Heart left ventricle (tissue), 16 donors: ENCODE measurements at regions not wholly inside any gene's neighbourhood (a gene's known extent, or its start where the extent isn't known, plus 50 kb on each side); places are given as distances from the start of the nearest gene placed in this dataset.

Source experiments
- ATAC-seq, 4 donors: fragments of 200-7000 bp; cut with Tn5 transposase; one replicate each; pipeline ENCODE4 v1.9.1; 2020 to 2022; ENCODE audit warnings: moderate library complexity in 4 of 4, mild to moderate bottlenecking in 3 of 4, moderate number of reproducible peaks in 1 of 4
- DNase-seq, 5 donors: peaks; one replicate each; pipeline ENCODE4 v3.0.0-alpha.2; 2020
- H3K27ac ChIP-seq, 12 donors: fragments of 200-600 bp; sonication (generic) in 4 of 12; one replicate each; pipeline versions ENCODE4 v1.5.0 to v1.8.0; 2016 to 2022; ENCODE audit warnings: mild to moderate bottlenecking in 2 of 12
- H3K27me3 ChIP-seq, 9 donors: fragments of 200-600 bp; sonication (generic) in 2 of 9; one replicate each; pipeline versions ENCODE4 v1.5.1 to v1.8.0; 2016 to 2022; ENCODE audit warnings: mild to moderate bottlenecking in 3 of 9
- H3K36me3 ChIP-seq, 9 donors: fragments of 200-600 bp; sonication (generic) in 2 of 9; one replicate each; pipeline versions ENCODE4 v1.5.0 to v1.8.0; 2018 to 2022; ENCODE audit warnings: mild to moderate bottlenecking in 2 of 9
- H3K4me1 ChIP-seq, 12 donors: fragments of 200-600 bp; sonication (generic) in 4 of 12; one replicate each; pipeline versions ENCODE4 v1.5.0 to v1.8.0; 2016 to 2022; ENCODE audit warnings: mild to moderate bottlenecking in 3 of 12
- H3K4me3 ChIP-seq, 12 donors: fragments of 200-600 bp; sonication (generic) in 4 of 12; one replicate each; pipeline versions ENCODE4 v1.5.0 to v1.8.0; 2017 to 2022; ENCODE audit warnings: mild to moderate bottlenecking in 9 of 12, moderate library complexity in 4 of 12
- H3K9me3 ChIP-seq, 12 donors: fragments of 200-600 bp; sonication (generic) in 4 of 12; one replicate each; pipeline versions ENCODE4 v1.5.0 to v1.8.0; 2016 to 2022; ENCODE audit warnings: mild to moderate bottlenecking in 1 of 12
- POLR2A ChIP-seq, 2 donors: fragments of 450-650 bp; IDR thresholded peaks; one replicate each; pipeline ENCODE4 v1.6.1; 2017; ENCODE audit warnings: antibody characterized with exemption in 2 of 2, mild to moderate bottlenecking in 2 of 2, moderate library complexity in 2 of 2
- WGBS, 4 donors: extraction: QIAGEN DNeasy Blood & Tissue Kit in 2 of 4; methylation state at CpG; one replicate each; pipeline versions ENCODE4 v1.1.5 to v1.1.7; 2013 to 2018; 5-methylcytosine and 5-hydroxymethylcytosine counted together
- intact Hi-C, 10 donors: fragments of 100-400 bp; cut with DNase I; formaldehyde crosslinking; loops; one replicate each; pipeline versions ENCODE4 v1.11.1 to v1.14.2; 2022
- TF ChIP-seq, protein P1 (sequence below), 12 donors: fragments of 200-600 bp; sonication (generic) in 4 of 12; IDR thresholded peaks; one replicate each; pipeline versions ENCODE4 v1.5.0 to v1.8.0; 2018 to 2022; ENCODE audit warnings: antibody characterized with exemption in 12 of 12, mild to moderate bottlenecking in 5 of 12
- donor health status: ischemic (EF 13 %, LVEDD 7.1; RV severe dilation, severe dysfunction).
- donor health status: healthy with polysubstance abuse.
- donor health status: DM: no; HTN: yes; CAD: no.
- donor health status: DM: no; HTN: no; CAD: no.
- donor health status: ischemic (EF 25% LVEDD 6.9; RV normal size, moderate dysfunction).
- donor health status: ischemic (EF 25% LVEDD 5.7; RV mildly dilated, moderate dysfunction).
- donor health status: healthy.
- donor health status: DM: yes; HTN: yes; CAD: no.
- donor health status: ischemic (EF 35%, LVEDD 5.7; RV mildly dilated, moderate dysfunction).
- donor health status: nonischemic (EF 11% LVEDD 7.7; RV severe dilation, severe dysfunction).
- donor health status: DM: yes; HTN: yes; CAD: no.
- donor health status: PGD.
- donor health status: ischemic (EF 29% LVEDD 5.4; RV normal size, mild dysfunction).
- donor health status: nonischemic (EF 23%, LVEDD 6.1; RV moderate dilation, normal function).

DNA sequence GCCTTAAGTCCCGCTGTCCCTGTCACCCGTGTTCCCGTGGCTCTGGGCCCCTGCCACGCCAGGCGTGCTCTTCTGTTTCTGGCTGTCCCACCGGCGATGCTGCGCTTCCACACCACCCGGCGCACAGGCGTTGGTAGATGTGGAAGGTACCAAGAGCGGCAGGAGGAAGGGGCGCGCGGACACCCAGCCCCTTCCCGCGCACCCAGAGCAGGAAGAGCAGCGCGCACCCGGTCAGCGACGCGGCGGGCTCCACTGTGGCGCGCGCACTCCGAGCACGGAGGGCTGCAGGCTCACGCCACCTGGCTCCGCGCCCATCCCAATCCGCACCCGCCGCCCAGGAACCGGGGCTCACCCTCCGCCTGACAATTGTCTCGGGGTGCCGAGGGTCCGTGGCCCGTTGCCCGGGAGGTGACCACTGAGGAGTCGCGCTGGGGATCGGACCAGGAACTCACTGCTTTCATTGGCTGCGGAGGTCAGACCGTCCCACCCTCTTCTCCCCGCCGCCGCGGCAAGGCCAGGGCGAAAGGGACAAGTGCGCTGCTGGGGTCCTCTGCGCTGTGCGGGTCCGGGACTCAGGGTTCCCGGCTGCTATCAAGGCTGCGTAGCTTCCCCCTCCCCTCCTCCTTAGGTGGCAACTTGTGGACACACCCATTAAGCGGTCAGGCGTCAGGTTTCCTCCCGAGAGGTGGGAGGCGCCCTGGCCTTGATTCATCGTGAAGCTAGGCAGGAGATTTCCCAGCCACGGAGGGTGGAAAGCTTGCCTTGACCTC, 121.6 kb upstream of the ZNF92 start:
- Histone ChIP-seq H3K27ac (peak overlapping the region in 4 of 12 donors; percentile 11 to 46 (median 33)), H3K4me1 (peaks cover 0 to 3% (median 0%) of the 10 kb centered on the region in 12 donors), H3K36me3 (no peaks in the 10 kb centered on the region), H3K4me3 (peak overlapping the region; percentile 54 to 97 (median 72)), H3K9me3 (no peaks in the 10 kb centered on the region), H3K27me3 (peaks cover 0 to 11% (median 0%) of the 10 kb centered on the region in 9 donors)
- ATAC-seq (peak; percentile 37 to 95 (median 90)), DNase-seq (peak; percentile 29 to 68 (median 54))
- TF ChIP-seq POLR2A (IDR thresholded peaks at IDR 0.05) = no peak
- TF ChIP-seq, protein P1, sequence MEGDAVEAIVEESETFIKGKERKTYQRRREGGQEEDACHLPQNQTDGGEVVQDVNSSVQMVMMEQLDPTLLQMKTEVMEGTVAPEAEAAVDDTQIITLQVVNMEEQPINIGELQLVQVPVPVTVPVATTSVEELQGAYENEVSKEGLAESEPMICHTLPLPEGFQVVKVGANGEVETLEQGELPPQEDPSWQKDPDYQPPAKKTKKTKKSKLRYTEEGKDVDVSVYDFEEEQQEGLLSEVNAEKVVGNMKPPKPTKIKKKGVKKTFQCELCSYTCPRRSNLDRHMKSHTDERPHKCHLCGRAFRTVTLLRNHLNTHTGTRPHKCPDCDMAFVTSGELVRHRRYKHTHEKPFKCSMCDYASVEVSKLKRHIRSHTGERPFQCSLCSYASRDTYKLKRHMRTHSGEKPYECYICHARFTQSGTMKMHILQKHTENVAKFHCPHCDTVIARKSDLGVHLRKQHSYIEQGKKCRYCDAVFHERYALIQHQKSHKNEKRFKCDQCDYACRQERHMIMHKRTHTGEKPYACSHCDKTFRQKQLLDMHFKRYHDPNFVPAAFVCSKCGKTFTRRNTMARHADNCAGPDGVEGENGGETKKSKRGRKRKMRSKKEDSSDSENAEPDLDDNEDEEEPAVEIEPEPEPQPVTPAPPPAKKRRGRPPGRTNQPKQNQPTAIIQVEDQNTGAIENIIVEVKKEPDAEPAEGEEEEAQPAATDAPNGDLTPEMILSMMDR (IDR thresholded peaks at IDR 0.05) = no peak
- 0 to 2% (median 1%) methylated on average over 22 to 64 of the region's 64 CpGs for WGBS, 4 donors
- intact Hi-C loops = no loop called here

DNA sequence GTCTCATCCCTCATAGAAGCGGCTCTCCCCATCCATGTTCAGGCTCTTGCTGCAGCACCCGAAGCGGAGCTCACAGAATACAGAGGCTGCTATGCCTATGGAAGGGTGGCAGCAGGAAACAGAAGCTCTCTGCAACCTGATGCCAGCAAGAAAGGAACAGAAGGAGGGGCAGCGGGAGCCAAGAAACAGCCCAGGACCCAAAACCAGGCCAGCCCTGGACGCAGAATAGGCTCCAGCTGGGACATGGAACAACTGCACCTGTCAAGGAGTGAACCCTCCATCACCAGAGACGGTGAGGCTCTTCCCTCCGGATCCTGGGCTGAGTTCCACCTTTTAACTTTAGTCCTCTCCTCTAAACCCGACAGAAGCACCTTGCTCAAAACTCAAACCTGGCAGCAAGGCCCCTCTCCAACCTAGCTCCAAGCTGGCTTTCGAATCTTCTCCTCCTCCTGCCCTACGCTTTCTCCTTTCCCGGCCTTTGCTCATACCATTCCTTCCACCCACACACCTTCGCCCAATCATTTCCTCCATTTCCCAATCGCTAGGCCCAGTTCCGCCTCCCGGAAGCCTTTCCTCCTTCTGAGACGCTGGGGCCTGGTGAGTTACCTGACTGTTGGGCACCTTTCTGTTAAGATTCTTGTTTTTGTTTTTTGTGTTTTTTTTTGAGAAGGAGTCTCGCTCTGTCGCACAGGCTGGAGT, 122.8 kb upstream of the ZNF92 start:
- no peak for ATAC-seq
- H3K9me3 ChIP-seq = no peaks in the 10 kb centered on the region
- intact Hi-C loops = no loop called here
- H3K36me3 ChIP-seq = no peaks in the 10 kb centered on the region
- peaks cover 0 to 3% (median 0%) of the 10 kb centered on the region in 12 donors for H3K4me1 ChIP-seq
- peaks cover 0 to 11% (median 0%) of the 10 kb centered on the region in 9 donors for H3K27me3 ChIP-seq
- no peak for TF ChIP-seq POLR2A (IDR thresholded peaks at IDR 0.05)
- TF ChIP-seq, protein P1 (IDR thresholded peaks at IDR 0.05) = no peak
- WGBS, 4 donors = 92 to 94% (median 93%) methylated on average over 18 of the region's 18 CpGs
- no peak overlapping the region for H3K27ac ChIP-seq
- DNase-seq = no peak
- H3K4me3 ChIP-seq = no peak overlapping the region

DNA sequence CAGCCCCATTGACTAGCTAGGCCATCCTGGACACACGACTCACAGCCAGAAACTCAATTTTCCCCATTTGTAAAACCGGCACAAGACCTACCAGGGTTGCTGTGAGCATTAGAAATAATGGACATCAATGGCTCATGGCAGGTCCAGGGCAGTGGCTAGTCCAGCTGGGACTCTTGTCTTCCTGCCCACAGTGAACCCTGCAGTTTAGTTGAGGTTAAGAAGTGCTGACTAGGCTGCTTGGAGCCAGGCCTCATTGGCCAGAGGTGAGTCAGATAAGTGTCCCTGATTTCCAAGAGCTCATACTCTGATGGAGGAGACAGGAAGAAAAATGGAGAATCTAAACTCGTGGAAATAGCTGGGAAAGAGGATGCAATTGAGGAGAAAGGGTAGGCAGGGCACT, 123.4 kb upstream of the ZNF92 start:
- peaks cover 0 to 11% (median 0%) of the 10 kb centered on the region in 9 donors for H3K27me3 ChIP-seq
- TF ChIP-seq, protein P1 (IDR thresholded peaks at IDR 0.05) = no peak
- no peak for TF ChIP-seq POLR2A (IDR thresholded peaks at IDR 0.05)
- DNase-seq = no peak
- peaks cover 0 to 3% (median 0%) of the 10 kb centered on the region in 12 donors for H3K4me1 ChIP-seq
- no peak for ATAC-seq
- no peak overlapping the region for H3K27ac ChIP-seq
- WGBS, 4 donors = 78 to 89% (median 83%) methylated on average over 3 of the region's 3 CpGs
- no peaks in the 10 kb centered on the region for H3K36me3 ChIP-seq
- H3K4me3 ChIP-seq = no peak overlapping the region
- H3K9me3 ChIP-seq = no peaks in the 10 kb centered on the region
- intact Hi-C loops = no loop called here

DNA sequence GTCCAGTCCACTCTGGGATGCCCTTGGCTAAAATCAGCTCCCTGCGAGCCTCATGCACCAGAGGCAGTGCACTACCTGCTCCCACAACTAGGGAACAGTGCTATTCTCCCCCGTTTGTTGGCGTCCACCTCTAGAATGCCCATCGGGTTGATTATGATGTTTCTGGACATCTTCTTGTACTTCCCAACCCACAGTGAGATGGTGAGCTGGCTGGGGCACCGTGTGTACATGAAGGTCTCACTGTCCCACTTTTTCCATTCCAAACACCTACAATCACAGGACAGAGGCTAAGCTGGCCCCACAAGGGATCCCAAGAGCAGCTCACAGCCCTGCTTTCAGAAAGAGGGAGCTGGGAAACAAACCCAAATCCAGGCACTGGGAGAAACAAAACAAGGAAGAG, 126.2 kb upstream of the ZNF92 start:
- H3K4me1 ChIP-seq = peaks cover 0 to 2% (median 0%) of the 10 kb centered on the region in 12 donors
- 89 to 93% (median 91%) methylated on average over 4 to 5 of the region's 5 CpGs for WGBS, 4 donors
- ATAC-seq (no peak), DNase-seq (no peak)
- no peaks in the 10 kb centered on the region for H3K36me3 ChIP-seq
- no peak for TF ChIP-seq POLR2A (IDR thresholded peaks at IDR 0.05)
- TF ChIP-seq, protein P1 (IDR thresholded peaks at IDR 0.05) = no peak
- H3K27ac ChIP-seq = no peak overlapping the region
- H3K4me3 ChIP-seq = no peak overlapping the region
- H3K9me3 ChIP-seq = no peaks in the 10 kb centered on the region
- intact Hi-C loops = no loop called here
- H3K27me3 ChIP-seq = peaks cover 0 to 12% (median 0%) of the 10 kb centered on the region in 9 donors
